ENCODE measurements at regions not wholly inside any gene's neighbourhood (a gene's known extent, or its start where the extent isn't known, plus 50 kb on each side); places are given as distances from the start of the nearest gene placed in this dataset.

DNA sequence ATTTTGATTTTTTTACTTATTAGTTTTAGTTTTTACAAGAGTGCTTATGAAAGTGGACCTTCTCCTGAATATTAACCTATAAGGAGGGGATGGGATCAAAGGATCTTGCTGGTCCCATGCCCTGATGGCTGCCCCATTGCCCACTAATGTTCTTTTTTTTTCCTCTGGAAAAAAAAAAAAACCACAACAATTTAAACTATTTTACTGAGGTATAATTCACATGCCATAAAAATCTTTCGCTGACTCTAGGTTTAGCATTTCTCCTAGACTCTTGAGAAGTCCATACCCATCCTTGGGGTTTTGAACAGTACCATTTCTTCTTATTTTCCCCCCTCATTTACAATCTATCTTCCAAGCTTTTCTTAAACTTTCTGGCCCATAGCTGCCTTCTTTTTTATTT, 481.8 kb downstream of the TFEC start:
- TF ChIP-seq BHLHE40 (IDR thresholded peaks at IDR 0.05; ENCODE audit: borderline replicate concordance in 1 of 2, low read depth in 2 of 2, low read length in 1 of 2) (no peak), EZH2 (IDR thresholded peaks at IDR 0.05; ENCODE audit: borderline replicate concordance, control insufficient read depth, low read depth, low read length) (no peak), CHD2 (IDR thresholded peaks at IDR 0.05; ENCODE audit: borderline replicate concordance, low read depth, low read length) (no peak), CEBPB (IDR thresholded peaks at IDR 0.05; ENCODE audit: borderline replicate concordance in 1 of 2, low read depth in 2 of 2, low read length in 2 of 2) (no peak), TARDBP (IDR thresholded peaks at IDR 0.05; ENCODE audit: borderline replicate concordance) (no peak), HDAC2 (IDR thresholded peaks at IDR 0.05) (no peak), RFX5 (IDR thresholded peaks at IDR 0.05; ENCODE audit: low read depth, low read length) (no peak), EGR1 (IDR thresholded peaks at IDR 0.05; ENCODE audit: borderline replicate concordance in 1 of 2, low read depth in 2 of 2, low read length in 2 of 2) (no peak), MEF2B (IDR thresholded peaks at IDR 0.05; ENCODE audit: partially characterized antibody, poor library complexity, severe bottlenecking) (no peak), PAX5 (IDR thresholded peaks at IDR 0.05; ENCODE audit: borderline replicate concordance, low read depth, low read length) (no peak)
